ENCODE measurements at regions not wholly inside any gene's neighbourhood (a gene's known extent, or its start where the extent isn't known, plus 50 kb on each side); places are given as distances from the start of the nearest gene placed in this dataset.

GRCh38 chr9:88660611-88661010, 125.6 kb downstream of the NXNL2 start:
- no peaks in the 10 kb centered on the region for H3K9me3 ChIP-seq (ENCODE audit: insufficient read depth, low read length)
- no peak overlapping the region for H3K9ac ChIP-seq (ENCODE audit: low read length)
- no peaks in the 10 kb centered on the region for H3F3A ChIP-seq (ENCODE audit: insufficient read depth)
- H4K20me1 ChIP-seq (ENCODE audit: low read depth, low read length), result no peaks in the 10 kb centered on the region
- no peak for TF ChIP-seq CTCF (IDR thresholded peaks at IDR 0.05; ENCODE audit: insufficient read depth, low read length, poor library complexity, severe bottlenecking)
- no peak for TF ChIP-seq EZH2phosphoT487 (conservative IDR thresholded peaks at IDR 0.05; ENCODE audit: low read length)
- H3K4me2 ChIP-seq (ENCODE audit: low read depth, low read length, poor library complexity, severe bottlenecking), result no peak overlapping the region
- H3K36me3 ChIP-seq (ENCODE audit: low read length), result no peaks in the 10 kb centered on the region
- no peak overlapping the region for H3K27ac ChIP-seq (ENCODE audit: low read depth, low read length)
- H3K9me2 ChIP-seq (replicated peaks; ENCODE audit: insufficient read depth, low read length), result no peaks in the 10 kb centered on the region
- H3K4me3 ChIP-seq (ENCODE audit: insufficient read depth, low read length, poor library complexity, severe bottlenecking), result no peak overlapping the region
- no peaks in the 10 kb centered on the region for H3K79me2 ChIP-seq (ENCODE audit: insufficient read depth, low read length)
- no peak overlapping the region for H2AFZ ChIP-seq (ENCODE audit: low read depth, low read length, severe bottlenecking)
- H3K27me3 ChIP-seq (ENCODE audit: low read length), result no peaks in the 10 kb centered on the region

DNA sequence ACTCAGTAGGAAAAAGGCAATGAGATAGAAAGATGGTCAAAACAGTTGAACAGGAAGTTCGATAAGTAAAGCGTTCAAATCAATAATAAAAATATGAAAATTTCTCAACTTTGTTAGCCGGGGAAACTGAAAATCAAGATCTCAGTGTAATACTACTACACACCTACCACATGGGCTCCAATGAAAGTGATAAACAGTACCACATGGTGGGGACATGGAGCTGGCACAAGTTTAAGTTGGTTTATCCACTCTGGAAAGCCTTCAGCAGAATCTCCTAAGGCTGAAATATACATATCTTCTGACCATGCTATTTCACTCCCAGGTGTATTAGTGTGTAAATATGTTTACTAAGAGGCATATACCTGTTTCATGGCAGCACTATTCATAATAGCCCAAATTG, 126.8 kb downstream of the NXNL2 start:
- no peaks in the 10 kb centered on the region for H3F3A ChIP-seq (ENCODE audit: insufficient read depth)
- no peak overlapping the region for H3K4me2 ChIP-seq (ENCODE audit: low read depth, low read length, poor library complexity, severe bottlenecking)
- no peak for TF ChIP-seq CTCF (IDR thresholded peaks at IDR 0.05; ENCODE audit: insufficient read depth, low read length, poor library complexity, severe bottlenecking)
- TF ChIP-seq EZH2phosphoT487 (conservative IDR thresholded peaks at IDR 0.05; ENCODE audit: low read length), result no peak
- H2AFZ ChIP-seq (ENCODE audit: low read depth, low read length, severe bottlenecking), result no peak overlapping the region
- H3K9me3 ChIP-seq (ENCODE audit: insufficient read depth, low read length), result no peaks in the 10 kb centered on the region
- no peak overlapping the region for H3K4me3 ChIP-seq (ENCODE audit: insufficient read depth, low read length, poor library complexity, severe bottlenecking)
- H3K9me2 ChIP-seq (replicated peaks; ENCODE audit: insufficient read depth, low read length), result no peaks in the 10 kb centered on the region
- no peaks in the 10 kb centered on the region for H3K79me2 ChIP-seq (ENCODE audit: insufficient read depth, low read length)
- H3K27me3 ChIP-seq (ENCODE audit: low read length), result no peaks in the 10 kb centered on the region
- no peaks in the 10 kb centered on the region for H4K20me1 ChIP-seq (ENCODE audit: low read depth, low read length)
- no peaks in the 10 kb centered on the region for H3K36me3 ChIP-seq (ENCODE audit: low read length)
- no peak overlapping the region for H3K9ac ChIP-seq (ENCODE audit: low read length)
- no peak overlapping the region for H3K27ac ChIP-seq (ENCODE audit: low read depth, low read length)

- H3F3A ChIP-seq (ENCODE audit: insufficient read depth), result no peaks in the 10 kb centered on the region
- H3K9me2 ChIP-seq (replicated peaks; ENCODE audit: insufficient read depth, low read length), result no peaks in the 10 kb centered on the region
- no peaks in the 10 kb centered on the region for H3K9me3 ChIP-seq (ENCODE audit: insufficient read depth, low read length)
- H3K36me3 ChIP-seq (ENCODE audit: low read length), result no peaks in the 10 kb centered on the region
- TF ChIP-seq CTCF (IDR thresholded peaks at IDR 0.05; ENCODE audit: insufficient read depth, low read length, poor library complexity, severe bottlenecking), result no peak
- no peak for TF ChIP-seq EZH2phosphoT487 (conservative IDR thresholded peaks at IDR 0.05; ENCODE audit: low read length)
- H3K27me3 ChIP-seq (ENCODE audit: low read length), result no peaks in the 10 kb centered on the region
- H3K4me2 ChIP-seq (ENCODE audit: low read depth, low read length, poor library complexity, severe bottlenecking), result no peak overlapping the region
- no peak overlapping the region for H2AFZ ChIP-seq (ENCODE audit: low read depth, low read length, severe bottlenecking)
- no peaks in the 10 kb centered on the region for H3K79me2 ChIP-seq (ENCODE audit: insufficient read depth, low read length)
- H3K9ac ChIP-seq (ENCODE audit: low read length), result no peak overlapping the region
- H3K27ac ChIP-seq (ENCODE audit: low read depth, low read length), result no peak overlapping the region
- H3K4me3 ChIP-seq (ENCODE audit: insufficient read depth, low read length, poor library complexity, severe bottlenecking), result no peak overlapping the region
- no peaks in the 10 kb centered on the region for H4K20me1 ChIP-seq (ENCODE audit: low read depth, low read length)
These were observed 128.9 kb downstream of the NXNL2 start for GRCh38 chr9:88663771-88664419.

Measured in SU-DHL-6 (cell line).